ENCODE measurements at regions not wholly inside any gene's neighbourhood (a gene's known extent, or its start where the extent isn't known, plus 50 kb on each side); places are given as distances from the start of the nearest gene placed in this dataset.
"Not testable (repeated sequence)": the region's sequence is repeated elsewhere in the genome, so short reads cannot be mapped to it uniquely, and the experiment has no call there.

DNA sequence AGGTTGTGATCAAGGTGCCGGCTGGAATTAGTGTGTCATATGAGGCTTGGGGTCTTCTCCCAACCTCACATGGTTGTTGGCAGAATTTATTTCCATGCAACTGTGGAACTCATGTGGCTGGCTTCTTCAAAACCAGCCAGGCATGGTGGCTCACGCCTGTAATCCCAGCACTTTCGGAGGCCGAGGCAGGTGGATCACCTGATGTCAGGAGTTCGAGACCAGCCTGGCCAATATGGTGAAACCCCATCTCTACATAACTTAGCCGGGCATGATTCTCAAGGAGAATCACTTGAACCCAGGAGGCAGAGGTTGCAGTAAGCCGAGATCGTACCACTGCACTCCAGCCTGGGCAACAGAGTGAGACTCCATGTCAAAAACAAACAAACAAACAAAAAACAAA lies 102.3 kb upstream of the DEFB108B start:
- H3K4me2 ChIP-seq (ENCODE audit: unreplicated experiment); H3K79me2 ChIP-seq (ENCODE audit: insufficient read depth); H3K9me2 ChIP-seq (ENCODE audit: insufficient read depth); H3K9ac ChIP-seq; in situ Hi-C loops (cut with MboI); H3K9me3 ChIP-seq (ENCODE audit: low read depth); H4K20me1 ChIP-seq (ENCODE audit: insufficient read depth); H3K27ac ChIP-seq; H3K4me3 ChIP-seq; H3K4me1 ChIP-seq (ENCODE audit: insufficient read depth); H2AFZ ChIP-seq; H3K36me3 ChIP-seq (ENCODE audit: low read depth); H3F3A ChIP-seq (ENCODE audit: insufficient read depth); DNase-seq; H3K27me3 ChIP-seq (replicated peaks; ENCODE audit: insufficient read depth): not testable (repeated sequence)
- 56 to 57% methylated on average over 8 of the region's 8 CpGs for WGBS, 2 experiments (ENCODE audit: low coverage in 1 of 2, low lambda C conversion rate in 2 of 2, missing lambda C conversion rate in 2 of 2)

DNA sequence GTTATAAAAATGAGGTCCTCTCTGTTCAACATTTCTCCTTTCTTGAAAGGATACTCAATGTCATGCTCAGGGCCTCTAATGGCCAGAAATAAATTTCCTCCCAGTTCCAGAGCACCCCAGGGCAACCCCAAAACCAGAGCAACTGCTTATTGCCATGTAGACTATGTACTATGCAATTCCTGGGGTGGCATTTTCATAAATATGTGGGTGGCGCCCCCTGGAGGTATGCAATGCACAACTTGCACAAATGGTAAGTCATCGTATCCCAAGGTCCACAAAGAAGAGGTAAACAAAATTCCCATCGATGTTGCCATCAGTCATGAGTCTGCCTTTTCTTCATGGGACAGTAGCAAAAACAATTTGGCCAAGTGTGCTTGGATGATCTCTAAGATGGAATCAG lies 98.6 kb upstream of the DEFB108B start:
- H3K4me2 ChIP-seq (ENCODE audit: unreplicated experiment); H3K4me1 ChIP-seq (ENCODE audit: insufficient read depth); H3K4me3 ChIP-seq; H4K20me1 ChIP-seq (ENCODE audit: insufficient read depth); H3K9ac ChIP-seq; H3K27ac ChIP-seq; H3K79me2 ChIP-seq (ENCODE audit: insufficient read depth); H3F3A ChIP-seq (ENCODE audit: insufficient read depth); H3K36me3 ChIP-seq (ENCODE audit: low read depth); in situ Hi-C loops (cut with MboI); H3K9me3 ChIP-seq (ENCODE audit: low read depth); H2AFZ ChIP-seq; H3K27me3 ChIP-seq (replicated peaks; ENCODE audit: insufficient read depth); H3K9me2 ChIP-seq (ENCODE audit: insufficient read depth): not testable (repeated sequence)
- peak; percentile 6 for DNase-seq
- whole genome bisulfite sequencing, 2 experiments (ENCODE audit: low coverage in 1 of 2, low lambda C conversion rate in 2 of 2, missing lambda C conversion rate in 2 of 2) = 25% methylated on average over 3 of the region's 3 CpGs

DNA sequence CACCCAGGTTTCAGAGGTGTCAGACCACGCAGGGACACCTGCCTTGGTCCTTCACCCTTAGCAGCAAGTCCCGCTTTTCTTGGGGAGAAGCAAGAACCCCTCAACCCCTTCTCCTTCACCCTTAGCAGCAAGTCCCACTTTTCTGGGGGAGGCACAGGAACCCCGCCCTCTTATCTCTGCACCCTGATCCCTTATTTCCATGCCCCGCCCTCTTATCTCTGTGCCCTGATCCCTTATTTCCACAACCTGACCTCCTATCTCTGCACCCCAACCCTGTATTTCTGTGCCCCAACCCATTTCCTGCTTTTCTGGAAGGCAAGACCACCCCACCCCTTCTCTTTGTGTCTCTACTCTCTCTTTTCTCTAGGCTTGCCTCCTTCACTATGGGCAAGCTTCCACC lies 94.7 kb upstream of the DEFB108B start:
- H3F3A ChIP-seq (ENCODE audit: insufficient read depth); H3K36me3 ChIP-seq (ENCODE audit: low read depth); DNase-seq; H3K4me3 ChIP-seq; H3K27me3 ChIP-seq (replicated peaks; ENCODE audit: insufficient read depth); H2AFZ ChIP-seq; H3K27ac ChIP-seq; in situ Hi-C loops (cut with MboI); H3K4me1 ChIP-seq (ENCODE audit: insufficient read depth); H3K9ac ChIP-seq; H4K20me1 ChIP-seq (ENCODE audit: insufficient read depth); H3K79me2 ChIP-seq (ENCODE audit: insufficient read depth); H3K9me3 ChIP-seq (ENCODE audit: low read depth); H3K4me2 ChIP-seq (ENCODE audit: unreplicated experiment); H3K9me2 ChIP-seq (ENCODE audit: insufficient read depth): not testable (repeated sequence)
- 43 to 59% methylated on average over 4 of the region's 4 CpGs for WGBS, 2 experiments (ENCODE audit: low coverage in 1 of 2, low lambda C conversion rate in 2 of 2, missing lambda C conversion rate in 2 of 2)

DNA sequence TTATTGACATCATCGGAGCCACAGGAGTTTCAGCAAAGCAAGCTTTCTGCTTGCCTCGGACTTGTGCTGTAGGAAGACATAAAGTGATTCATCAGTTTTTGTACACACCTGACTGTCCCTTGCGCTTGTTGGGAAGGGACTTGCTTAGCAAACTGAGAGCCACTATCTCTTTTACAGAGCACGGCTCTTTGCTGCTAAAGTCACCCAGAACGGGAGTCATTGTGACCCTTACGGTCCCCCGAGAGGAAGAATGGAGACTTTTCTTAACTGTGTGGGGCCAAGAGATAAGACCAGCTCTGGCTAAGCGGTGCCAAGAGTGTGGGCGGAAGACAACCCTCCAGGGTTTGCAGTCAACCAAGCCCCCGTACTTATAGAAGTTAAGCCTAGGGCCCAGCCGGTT lies 89.6 kb upstream of the DEFB108B start:
- H3K9ac ChIP-seq; H3K4me1 ChIP-seq (ENCODE audit: insufficient read depth); DNase-seq; H3K36me3 ChIP-seq (ENCODE audit: low read depth); H3K79me2 ChIP-seq (ENCODE audit: insufficient read depth); H3K27ac ChIP-seq; H3K9me2 ChIP-seq (ENCODE audit: insufficient read depth); H3K9me3 ChIP-seq (ENCODE audit: low read depth); H3F3A ChIP-seq (ENCODE audit: insufficient read depth); H3K4me3 ChIP-seq; H4K20me1 ChIP-seq (ENCODE audit: insufficient read depth); H2AFZ ChIP-seq; in situ Hi-C loops (cut with MboI); H3K4me2 ChIP-seq (ENCODE audit: unreplicated experiment): not testable (repeated sequence)
- 75 to 76% methylated on average over 11 of the region's 11 CpGs for WGBS, 2 experiments (ENCODE audit: low coverage in 1 of 2, low lambda C conversion rate in 2 of 2, missing lambda C conversion rate in 2 of 2)
- H3K27me3 ChIP-seq (replicated peaks; ENCODE audit: insufficient read depth) = peaks cover 20% of the 10 kb centered on the region; the same call in 1 of the 2 replicates

DNA sequence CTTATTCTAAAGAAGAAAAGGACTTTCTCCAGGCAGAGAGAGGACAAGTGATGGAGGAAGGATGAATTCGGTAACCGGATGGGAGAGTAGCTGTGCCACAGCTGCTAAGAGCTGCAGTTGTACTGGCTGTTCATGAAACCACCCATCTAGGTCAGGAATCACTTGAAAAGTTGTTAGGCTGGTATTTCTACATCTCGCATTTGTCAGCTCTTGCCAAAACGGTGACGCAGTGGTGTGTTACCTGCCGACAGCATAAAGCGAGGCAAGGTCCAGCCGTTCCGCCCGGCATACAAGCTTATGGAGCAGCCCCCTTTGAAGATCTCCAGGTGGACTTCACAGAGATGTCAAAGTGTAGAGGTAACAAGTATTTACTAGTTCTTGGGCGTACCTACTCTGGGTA lies 87.3 kb upstream of the DEFB108B start:
- DNase-seq; H3K36me3 ChIP-seq (ENCODE audit: low read depth); H3K9me3 ChIP-seq (ENCODE audit: low read depth); H3K4me1 ChIP-seq (ENCODE audit: insufficient read depth); H4K20me1 ChIP-seq (ENCODE audit: insufficient read depth); H3K4me2 ChIP-seq (ENCODE audit: unreplicated experiment); H3K9ac ChIP-seq; H3K79me2 ChIP-seq (ENCODE audit: insufficient read depth); in situ Hi-C loops (cut with MboI); H3K4me3 ChIP-seq; H3K9me2 ChIP-seq (ENCODE audit: insufficient read depth); H2AFZ ChIP-seq; H3F3A ChIP-seq (ENCODE audit: insufficient read depth); H3K27ac ChIP-seq: not testable (repeated sequence)
- WGBS, 2 experiments (ENCODE audit: low coverage in 1 of 2, low lambda C conversion rate in 2 of 2, missing lambda C conversion rate in 2 of 2) = 65 to 77% methylated on average over 11 of the region's 11 CpGs
- H3K27me3 ChIP-seq (replicated peaks; ENCODE audit: insufficient read depth) = peaks cover 16% of the 10 kb centered on the region; the same call in 1 of the 2 replicates

DNA sequence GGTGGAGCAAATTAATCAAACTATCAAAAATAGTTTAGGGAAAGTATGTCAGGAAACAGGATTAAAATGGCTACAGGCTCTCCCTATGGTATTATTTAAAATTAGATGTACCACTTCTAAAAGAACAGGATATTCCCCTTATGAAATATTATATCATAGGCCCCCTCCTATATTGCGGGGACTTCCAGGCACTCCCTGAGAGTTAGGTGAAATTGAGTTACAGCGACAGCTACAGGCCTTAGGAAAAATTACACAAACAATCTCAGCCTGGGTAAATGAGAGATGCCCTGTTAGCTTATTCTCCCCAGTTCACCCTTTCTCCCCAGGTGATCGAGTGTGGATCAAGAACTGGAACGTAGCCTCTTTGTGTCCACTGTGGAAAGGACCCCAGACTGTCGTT lies 86.7 kb upstream of the DEFB108B start:
- H3K4me1 ChIP-seq (ENCODE audit: insufficient read depth); DNase-seq; in situ Hi-C loops (cut with MboI); H4K20me1 ChIP-seq (ENCODE audit: insufficient read depth); H2AFZ ChIP-seq; H3K4me2 ChIP-seq (ENCODE audit: unreplicated experiment); H3K27ac ChIP-seq; H3K4me3 ChIP-seq; H3F3A ChIP-seq (ENCODE audit: insufficient read depth); H3K9me3 ChIP-seq (ENCODE audit: low read depth); H3K9me2 ChIP-seq (ENCODE audit: insufficient read depth); H3K9ac ChIP-seq; H3K36me3 ChIP-seq (ENCODE audit: low read depth); H3K79me2 ChIP-seq (ENCODE audit: insufficient read depth): not testable (repeated sequence)
- WGBS, 2 experiments (ENCODE audit: low coverage in 1 of 2, low lambda C conversion rate in 2 of 2, missing lambda C conversion rate in 2 of 2) = 8 to 10% methylated on average over 4 to 5 of the region's 5 CpGs
- peaks cover 22% of the 10 kb centered on the region for H3K27me3 ChIP-seq (replicated peaks; ENCODE audit: insufficient read depth)

DNA sequence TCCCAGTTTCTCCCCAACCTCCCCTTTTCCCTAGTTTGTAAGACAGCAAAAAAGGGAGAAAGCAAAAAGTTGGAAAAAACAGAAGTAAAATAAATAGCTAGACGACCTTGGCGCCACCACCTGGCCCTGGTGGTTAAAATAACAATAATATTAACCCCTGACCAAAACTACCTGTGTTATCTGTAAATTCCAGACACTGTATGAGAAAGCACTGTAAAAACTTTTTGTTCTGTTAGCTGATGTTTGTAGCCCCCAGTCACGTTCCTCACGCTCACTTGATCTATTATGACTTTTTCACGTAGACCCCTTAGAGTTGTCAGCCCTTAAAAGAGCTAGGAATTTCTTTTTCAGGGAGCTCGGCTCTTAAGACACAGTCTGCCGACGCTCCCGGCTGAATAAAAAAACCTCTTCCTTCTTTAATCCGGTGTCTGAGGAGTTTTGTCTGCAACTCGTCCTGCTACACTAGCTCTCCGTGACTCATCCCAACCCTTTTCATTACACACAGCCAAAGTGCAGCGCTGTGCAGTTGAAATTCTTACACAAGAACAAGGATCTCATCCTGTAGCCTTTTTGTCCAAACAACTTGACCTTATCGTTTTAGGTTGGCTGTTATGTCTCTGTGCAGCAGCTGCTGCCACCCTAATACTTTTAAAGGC lies 83.9 kb upstream of the DEFB108B start:
- H4K20me1 ChIP-seq (ENCODE audit: insufficient read depth); H3K79me2 ChIP-seq (ENCODE audit: insufficient read depth); H3K4me2 ChIP-seq (ENCODE audit: unreplicated experiment); H3K9me2 ChIP-seq (ENCODE audit: insufficient read depth); H3K27ac ChIP-seq; H3F3A ChIP-seq (ENCODE audit: insufficient read depth); H2AFZ ChIP-seq; H3K9ac ChIP-seq; in situ Hi-C loops (cut with MboI); H3K4me3 ChIP-seq; H3K9me3 ChIP-seq (ENCODE audit: low read depth); H3K4me1 ChIP-seq (ENCODE audit: insufficient read depth); H3K36me3 ChIP-seq (ENCODE audit: low read depth): not testable (repeated sequence)
- H3K27me3 ChIP-seq (replicated peaks; ENCODE audit: insufficient read depth) = peaks cover 28% of the 10 kb centered on the region
- 35 to 55% methylated on average over 14 of the region's 14 CpGs for WGBS, 2 experiments (ENCODE audit: low coverage in 1 of 2, low lambda C conversion rate in 2 of 2, missing lambda C conversion rate in 2 of 2)
- peak; percentile 29 for DNase-seq

DNA sequence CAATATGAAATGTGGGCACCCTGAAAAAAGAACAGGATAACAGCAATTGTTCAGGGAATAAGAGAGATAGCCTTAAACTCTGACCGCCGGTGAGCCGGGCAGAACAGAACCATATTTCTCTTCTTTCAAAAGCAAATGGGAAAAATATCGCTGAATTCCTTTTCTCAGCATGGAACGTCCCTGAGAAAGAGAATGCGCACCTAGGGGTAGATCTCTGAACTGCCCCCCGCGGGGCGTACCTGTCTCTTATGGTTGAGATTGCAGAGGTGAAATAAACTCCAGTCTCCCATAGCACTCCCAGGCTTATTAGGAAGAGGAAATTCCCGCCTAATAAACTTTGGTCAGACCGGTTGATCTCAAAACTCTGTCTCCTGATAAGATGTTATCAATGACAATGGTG lies 82.1 kb upstream of the DEFB108B start:
- H4K20me1 ChIP-seq (ENCODE audit: insufficient read depth); H2AFZ ChIP-seq; H3K9me3 ChIP-seq (ENCODE audit: low read depth); H3K4me3 ChIP-seq; DNase-seq; H3K27ac ChIP-seq; H3K79me2 ChIP-seq (ENCODE audit: insufficient read depth); H3K36me3 ChIP-seq (ENCODE audit: low read depth); H3K9ac ChIP-seq; H3K9me2 ChIP-seq (ENCODE audit: insufficient read depth); H3K4me1 ChIP-seq (ENCODE audit: insufficient read depth); H3F3A ChIP-seq (ENCODE audit: insufficient read depth); H3K4me2 ChIP-seq (ENCODE audit: unreplicated experiment); in situ Hi-C loops (cut with MboI): not testable (repeated sequence)
- WGBS, 2 experiments (ENCODE audit: low coverage in 1 of 2, low lambda C conversion rate in 2 of 2, missing lambda C conversion rate in 2 of 2) = 34 to 38% methylated on average over 11 of the region's 11 CpGs
- H3K27me3 ChIP-seq (replicated peaks; ENCODE audit: insufficient read depth) = peaks cover 16% of the 10 kb centered on the region
